MM.1S (cell line): ENCODE measurements at regions not wholly inside any gene's neighbourhood (a gene's known extent, or its start where the extent isn't known, plus 50 kb on each side); places are given as distances from the start of the nearest gene placed in this dataset.

Source experiments
- DNase-seq: peaks from one replicate; pipeline ENCODE4 v3.0.0-alpha.2; 2015
- H2AFZ ChIP-seq: fragments of 300-600 bp; sonication (generic); 2 replicates; pipeline ENCODE4 v1.6.0; 2016; ENCODE audit warnings: antibody characterized with exemption, low read length
- H3F3A ChIP-seq: fragments of 300-600 bp; sonication (generic); 2 replicates; pipeline ENCODE4 v1.6.1; 2016; ENCODE audit warnings: mild to moderate bottlenecking, antibody characterized with exemption, low read length, moderate library complexity, mixed read lengths; ENCODE audit not compliant: insufficient read depth
- H3K27ac ChIP-seq: fragments of 300-600 bp; sonication (generic); 2 replicates; pipeline ENCODE4 v1.5.1; 2016; ENCODE audit warnings: mild to moderate bottlenecking, low read length
- H3K27me3 ChIP-seq: fragments of 300-600 bp; sonication (generic); replicated peaks from 2 replicates; pipeline ENCODE4 v1.6.0; 2016; ENCODE audit warnings: low read length; ENCODE audit not compliant: insufficient read depth
- H3K36me3 ChIP-seq: fragments of 300-600 bp; sonication (generic); replicated peaks from 2 replicates; pipeline ENCODE4 v1.6.1; 2016; ENCODE audit warnings: mild to moderate bottlenecking, low read length, mixed read lengths; ENCODE audit not compliant: insufficient read depth
- H3K4me1 ChIP-seq: fragments of 300-600 bp; sonication (generic); 2 replicates; pipeline ENCODE4 v1.6.1; 2016; ENCODE audit warnings: low read length, mixed read lengths
- H3K4me2 ChIP-seq: fragments of 300-600 bp; sonication (generic); 2 replicates; pipeline ENCODE4 v1.6.0; 2016; ENCODE audit warnings: low read depth, low read length
- H3K4me3 ChIP-seq: fragments of 300-600 bp; sonication (generic); 2 replicates; pipeline ENCODE4 v1.5.1; 2016; ENCODE audit warnings: low read length, mixed read lengths
- H3K79me2 ChIP-seq: fragments of 300-600 bp; sonication (generic); 2 replicates; pipeline ENCODE4 v1.6.1; 2016; ENCODE audit warnings: mixed run types, low read length, mixed read lengths
- H3K9ac ChIP-seq: fragments of 300-600 bp; sonication (generic); 2 replicates; pipeline ENCODE4 v1.6.1; 2016; ENCODE audit warnings: low read length, mixed read lengths
- H3K9me2 ChIP-seq: fragments of 300-600 bp; sonication (generic); replicated peaks from 2 replicates; pipeline ENCODE4 v1.6.1; 2016; ENCODE audit warnings: mild to moderate bottlenecking, low read length, mixed read lengths; ENCODE audit not compliant: insufficient read depth
- H3K9me3 ChIP-seq: fragments of 300-600 bp; sonication (generic); replicated peaks from 2 replicates; pipeline ENCODE4 v1.6.1; 2016; ENCODE audit warnings: mild to moderate bottlenecking, low read length, mixed read lengths; ENCODE audit not compliant: insufficient read depth
- H4K20me1 ChIP-seq: fragments of 300-600 bp; sonication (generic); 2 replicates; pipeline ENCODE4 v1.6.1; 2016; ENCODE audit warnings: mild to moderate bottlenecking, low read length, moderate library complexity, mixed read lengths; ENCODE audit not compliant: insufficient read depth
- CTCF ChIP-seq: fragments of 300-600 bp; sonication (generic); IDR thresholded peaks from 2 replicates; pipeline ENCODE4 v1.5.1; 2016; ENCODE audit warnings: antibody characterized with exemption, low read length, mixed read lengths
- EZH2 ChIP-seq: fragments of 300-600 bp; sonication (generic); optimal IDR thresholded peaks from 2 replicates; pipeline ENCODE3; 2017; ENCODE audit warnings: low read depth, mild to moderate bottlenecking, antibody characterized with exemption, low read length, mixed read lengths
- EZH2phosphoT487 ChIP-seq: fragments of 300-600 bp; sonication (generic); IDR thresholded peaks from 2 replicates; pipeline ENCODE4 v1.6.1; 2018; ENCODE audit warnings: antibody characterized with exemption, low read length

DNA sequence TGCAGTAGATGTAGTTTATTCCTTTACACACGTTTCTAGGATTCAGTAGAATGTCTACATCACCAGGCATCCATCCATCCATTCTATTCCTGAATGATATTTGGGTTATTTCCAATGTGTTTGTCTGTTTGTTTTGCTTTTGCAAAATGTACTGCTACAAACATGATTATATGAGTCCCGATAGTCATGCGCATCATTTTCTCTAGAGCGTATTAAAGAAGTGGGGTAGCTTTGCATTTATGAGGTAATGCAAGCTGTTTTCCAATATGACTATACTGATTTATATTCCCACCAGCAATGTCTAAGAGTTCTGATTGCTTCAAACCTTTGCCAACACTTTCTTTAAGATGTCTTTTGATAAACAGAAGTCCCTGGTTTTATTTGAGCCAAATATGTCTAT lies 253.2 kb downstream of the NOVA1 start:
- Histone ChIP-seq H3K4me3 (no peak overlapping the region), H4K20me1 (no peaks in the 10 kb centered on the region), H3K4me1 (no peaks in the 10 kb centered on the region), H3F3A (no peaks in the 10 kb centered on the region), H3K9me3 (no peaks in the 10 kb centered on the region), H3K9ac (no peak overlapping the region), H3K27ac (no peak overlapping the region), H3K36me3 (no peaks in the 10 kb centered on the region), H3K79me2 (no peaks in the 10 kb centered on the region), H3K27me3 (no peaks in the 10 kb centered on the region), H2AFZ (no peak overlapping the region), H3K4me2 (no peak overlapping the region), H3K9me2 (no peaks in the 10 kb centered on the region)
- no peak for TF ChIP-seq EZH2phosphoT487
- no peak for TF ChIP-seq EZH2
- no peak for TF ChIP-seq CTCF
- DNase-seq = no peak

GRCh38 chr14:26339381-26339780 lies 258.5 kb downstream of the NOVA1 start:
- no peak overlapping the region for H3K4me2 ChIP-seq
- no peaks in the 10 kb centered on the region for H3K9me3 ChIP-seq
- no peaks in the 10 kb centered on the region for H3K27me3 ChIP-seq
- H3F3A ChIP-seq = no peaks in the 10 kb centered on the region
- no peak for TF ChIP-seq EZH2
- no peak for TF ChIP-seq EZH2phosphoT487
- TF ChIP-seq CTCF = no peak
- H3K9ac ChIP-seq = no peak overlapping the region
- no peak overlapping the region for H3K27ac ChIP-seq
- no peaks in the 10 kb centered on the region for H3K36me3 ChIP-seq
- no peaks in the 10 kb centered on the region for H3K4me1 ChIP-seq
- H2AFZ ChIP-seq = no peak overlapping the region
- H3K79me2 ChIP-seq = no peaks in the 10 kb centered on the region
- H3K9me2 ChIP-seq = no peaks in the 10 kb centered on the region
- DNase-seq = no peak
- no peaks in the 10 kb centered on the region for H4K20me1 ChIP-seq
- no peak overlapping the region for H3K4me3 ChIP-seq

DNA sequence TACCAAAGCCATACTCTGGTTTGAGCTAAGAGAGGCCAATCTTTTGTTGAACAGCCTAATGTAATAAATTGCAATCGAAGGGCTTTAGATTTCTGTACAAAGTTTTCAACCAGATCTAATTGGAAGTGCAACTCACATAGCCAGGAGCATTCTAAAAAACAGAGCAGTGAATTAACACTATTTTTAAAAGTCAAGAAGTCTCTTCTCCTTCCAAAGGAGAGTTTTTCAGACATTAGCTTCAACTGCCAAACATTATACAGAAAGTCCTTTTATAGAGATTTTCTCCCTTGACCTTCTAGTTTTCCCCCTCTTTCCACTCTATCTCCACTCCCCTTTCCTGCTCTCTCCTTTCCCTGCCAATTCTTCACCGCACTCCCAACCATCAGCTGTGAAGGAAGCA lies 259.6 kb downstream of the NOVA1 start:
- no peaks in the 10 kb centered on the region for H3K9me3 ChIP-seq
- no peaks in the 10 kb centered on the region for H3K9me2 ChIP-seq
- no peaks in the 10 kb centered on the region for H4K20me1 ChIP-seq
- no peaks in the 10 kb centered on the region for H3K79me2 ChIP-seq
- TF ChIP-seq EZH2phosphoT487 = no peak
- no peak for TF ChIP-seq CTCF
- no peak for TF ChIP-seq EZH2
- H3K27ac ChIP-seq = no peak overlapping the region
- no peak overlapping the region for H3K4me3 ChIP-seq
- H3K36me3 ChIP-seq = no peaks in the 10 kb centered on the region
- no peak for DNase-seq
- no peaks in the 10 kb centered on the region for H3K27me3 ChIP-seq
- H2AFZ ChIP-seq = no peak overlapping the region
- H3K9ac ChIP-seq = no peak overlapping the region
- no peak overlapping the region for H3K4me2 ChIP-seq
- no peaks in the 10 kb centered on the region for H3F3A ChIP-seq
- no peaks in the 10 kb centered on the region for H3K4me1 ChIP-seq

DNA sequence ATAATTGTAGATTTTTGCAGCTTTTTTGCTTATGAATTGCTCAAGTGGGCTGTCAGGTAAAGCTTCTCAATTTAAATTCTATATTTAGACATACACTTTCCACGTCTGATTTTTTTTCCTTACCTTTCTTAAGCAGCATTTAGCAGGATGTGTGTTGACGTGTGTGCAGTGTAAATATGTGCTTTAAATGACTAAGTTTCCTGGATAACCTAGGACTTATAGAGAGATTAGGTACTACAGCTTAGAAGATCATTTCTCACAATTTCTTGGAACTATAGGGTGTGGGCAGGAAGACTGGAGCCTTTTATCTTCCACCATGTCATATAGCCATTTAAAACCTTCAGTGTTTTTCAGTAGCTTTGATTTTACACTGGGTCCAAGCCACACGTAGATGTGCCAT lies 263.5 kb downstream of the NOVA1 start:
- H3K27me3 ChIP-seq = no peaks in the 10 kb centered on the region
- H3K4me1 ChIP-seq = no peaks in the 10 kb centered on the region

More for the DNA sequence above, 263.5 kb downstream of the NOVA1 start:
- Histone ChIP-seq H3F3A (no peaks in the 10 kb centered on the region), H3K27ac (no peak overlapping the region), H3K9me3 (no peaks in the 10 kb centered on the region), H3K9me2 (no peaks in the 10 kb centered on the region), H3K79me2 (no peaks in the 10 kb centered on the region), H3K4me3 (no peak overlapping the region), H3K4me2 (no peak overlapping the region), H3K36me3 (no peaks in the 10 kb centered on the region), H3K9ac (no peak overlapping the region), H2AFZ (no peak overlapping the region), H4K20me1 (no peaks in the 10 kb centered on the region)
- TF ChIP-seq EZH2 (no peak), CTCF (no peak), EZH2phosphoT487 (no peak)
- DNase-seq = no peak
